ENCODE measurements at regions not wholly inside any gene's neighbourhood (a gene's known extent, or its start where the extent isn't known, plus 50 kb on each side); places are given as distances from the start of the nearest gene placed in this dataset.

DNA sequence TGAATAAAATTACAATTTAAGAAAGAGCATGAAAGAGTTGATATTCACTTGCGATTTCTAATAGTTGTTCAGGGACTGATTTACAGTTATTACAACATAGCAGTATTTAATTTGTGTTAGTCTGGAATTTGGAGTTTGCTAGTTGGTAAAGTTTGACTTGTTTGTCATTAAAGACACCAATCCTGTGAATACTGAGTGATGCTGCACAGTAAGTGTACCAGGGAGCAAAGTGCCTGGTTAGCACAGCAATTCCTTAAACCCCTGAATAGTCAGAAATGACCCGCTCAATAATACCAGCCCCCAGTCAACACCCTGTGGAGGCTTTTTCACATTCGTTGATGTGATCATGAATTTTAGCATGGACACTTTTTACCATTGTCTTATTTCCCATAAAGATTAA lies 122.2 kb upstream of the GC start:
- intact Hi-C loops (cut with micrococcal nuclease; ENCODE audit: unreplicated experiment), result no loop called here
- H3K27me3 ChIP-seq (replicated peaks; ENCODE audit: control insufficient read depth, insufficient read depth, low read length), result no peaks in the 10 kb centered on the region
- peaks cover 19% of the 10 kb centered on the region for H3K9me3 Mint-ChIP-seq (ENCODE audit: unreplicated experiment)
- H3K36me3 Mint-ChIP-seq (ENCODE audit: insufficient read depth, unreplicated experiment), result no peaks in the 10 kb centered on the region
- no peaks in the 10 kb centered on the region for H3K27me3 Mint-ChIP-seq (ENCODE audit: insufficient read depth, unreplicated experiment)
- no peak overlapping the region for H3K27ac Mint-ChIP-seq (ENCODE audit: unreplicated experiment)
- H3K4me1 ChIP-seq, result 0 out of 2 replicates have a peak, but pooled peaks cover 3% of the 10 kb centered on the region
- no TSS peak for BruUV-seq (replicated peaks)
- H3K36me3 ChIP-seq (ENCODE audit: control insufficient read depth, insufficient read depth, low read length), result no peaks in the 10 kb centered on the region
- TF ChIP-seq, protein P1, sequence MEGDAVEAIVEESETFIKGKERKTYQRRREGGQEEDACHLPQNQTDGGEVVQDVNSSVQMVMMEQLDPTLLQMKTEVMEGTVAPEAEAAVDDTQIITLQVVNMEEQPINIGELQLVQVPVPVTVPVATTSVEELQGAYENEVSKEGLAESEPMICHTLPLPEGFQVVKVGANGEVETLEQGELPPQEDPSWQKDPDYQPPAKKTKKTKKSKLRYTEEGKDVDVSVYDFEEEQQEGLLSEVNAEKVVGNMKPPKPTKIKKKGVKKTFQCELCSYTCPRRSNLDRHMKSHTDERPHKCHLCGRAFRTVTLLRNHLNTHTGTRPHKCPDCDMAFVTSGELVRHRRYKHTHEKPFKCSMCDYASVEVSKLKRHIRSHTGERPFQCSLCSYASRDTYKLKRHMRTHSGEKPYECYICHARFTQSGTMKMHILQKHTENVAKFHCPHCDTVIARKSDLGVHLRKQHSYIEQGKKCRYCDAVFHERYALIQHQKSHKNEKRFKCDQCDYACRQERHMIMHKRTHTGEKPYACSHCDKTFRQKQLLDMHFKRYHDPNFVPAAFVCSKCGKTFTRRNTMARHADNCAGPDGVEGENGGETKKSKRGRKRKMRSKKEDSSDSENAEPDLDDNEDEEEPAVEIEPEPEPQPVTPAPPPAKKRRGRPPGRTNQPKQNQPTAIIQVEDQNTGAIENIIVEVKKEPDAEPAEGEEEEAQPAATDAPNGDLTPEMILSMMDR (IDR thresholded peaks at IDR 0.05; ENCODE audit: insufficient read depth in 1 of 2, low read depth in 1 of 2, low read length in 1 of 2, severe bottlenecking in 1 of 2, unreplicated experiment in 1 of 2), result no peak
- no peak overlapping the region for H3K4me3 ChIP-seq (ENCODE audit: low read depth, low read length)
- H3K4me3 Mint-ChIP-seq (ENCODE audit: unreplicated experiment), result no peak overlapping the region
- CTCF ChIA-PET, result no interaction called here
- POLR2A ChIA-PET, result no interaction called here
- DNase-seq, result no peak
- no peaks in the 10 kb centered on the region for H3K4me1 Mint-ChIP-seq (ENCODE audit: low read depth, unreplicated experiment)
- peaks cover 16% of the 10 kb centered on the region for H3K9me3 ChIP-seq

DNA sequence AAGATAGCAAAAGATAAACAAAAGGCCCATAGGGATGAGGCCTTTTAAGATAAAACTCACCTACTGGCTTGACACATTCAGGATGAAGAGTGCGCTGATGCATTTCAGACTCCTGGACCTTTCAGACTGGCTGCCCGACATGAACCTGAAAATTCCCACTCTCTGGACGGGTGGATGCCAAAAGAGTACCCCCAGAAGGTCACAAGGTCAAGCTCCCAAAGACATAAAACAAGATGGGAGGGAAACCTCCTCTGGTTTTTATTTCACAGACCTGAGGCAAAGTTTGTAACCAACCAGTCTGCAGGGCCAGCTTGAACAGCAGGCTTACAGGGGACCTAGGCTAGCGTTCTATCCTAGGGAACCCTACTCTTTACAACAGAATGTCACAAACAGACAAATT lies 123.2 kb upstream of the GC start:
- peaks cover 15% of the 10 kb centered on the region for H3K9me3 Mint-ChIP-seq (ENCODE audit: unreplicated experiment)
- peaks cover 16% of the 10 kb centered on the region for H3K9me3 ChIP-seq
- H3K4me3 ChIP-seq (ENCODE audit: low read depth, low read length), result no peak overlapping the region
- intact Hi-C loops (cut with micrococcal nuclease; ENCODE audit: unreplicated experiment), result no loop called here
- H3K36me3 ChIP-seq (ENCODE audit: control insufficient read depth, insufficient read depth, low read length), result no peaks in the 10 kb centered on the region
- no peak for DNase-seq
- no TSS peak for BruUV-seq (replicated peaks)
- H3K36me3 Mint-ChIP-seq (ENCODE audit: insufficient read depth, unreplicated experiment), result no peaks in the 10 kb centered on the region
- no peak overlapping the region for H3K27ac Mint-ChIP-seq (ENCODE audit: unreplicated experiment)
- no peak overlapping the region for H3K4me3 Mint-ChIP-seq (ENCODE audit: unreplicated experiment)
- no peaks in the 10 kb centered on the region for H3K4me1 Mint-ChIP-seq (ENCODE audit: low read depth, unreplicated experiment)
- no peaks in the 10 kb centered on the region for H3K27me3 ChIP-seq (replicated peaks; ENCODE audit: control insufficient read depth, insufficient read depth, low read length)
- no peaks in the 10 kb centered on the region for H3K27me3 Mint-ChIP-seq (ENCODE audit: insufficient read depth, unreplicated experiment)
- ChIA-PET CTCF (no interaction called here), POLR2A (no interaction called here)
- TF ChIP-seq, protein P1 (IDR thresholded peaks at IDR 0.05; ENCODE audit: insufficient read depth in 1 of 2, low read depth in 1 of 2, low read length in 1 of 2, severe bottlenecking in 1 of 2, unreplicated experiment in 1 of 2), result no peak
- H3K4me1 ChIP-seq, result 0 out of 2 replicates have a peak, but pooled peaks cover 3% of the 10 kb centered on the region

DNA sequence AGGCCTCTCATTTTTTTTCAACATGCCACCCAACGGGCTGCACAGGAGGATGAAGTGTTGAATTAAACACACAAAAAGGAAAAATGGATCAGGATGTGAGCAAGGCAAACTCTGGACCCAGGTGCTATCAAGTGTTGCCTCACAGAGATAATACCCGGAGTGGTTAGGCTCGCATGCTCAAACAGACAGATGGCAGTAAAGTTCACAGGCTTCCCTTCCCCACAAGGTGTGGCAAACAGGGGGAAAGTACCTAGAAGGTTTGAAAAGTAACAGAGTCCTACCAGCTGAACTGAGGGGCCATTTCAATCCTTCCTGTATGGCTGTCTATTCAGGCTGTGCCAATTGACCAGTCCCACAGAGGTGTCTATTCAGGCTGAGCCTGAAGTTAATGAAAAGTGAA lies 123.9 kb upstream of the GC start:
- H3K4me3 ChIP-seq (ENCODE audit: low read depth, low read length), result no peak overlapping the region
- intact Hi-C loops (cut with micrococcal nuclease; ENCODE audit: unreplicated experiment), result no loop called here
- H3K9me3 Mint-ChIP-seq (ENCODE audit: unreplicated experiment), result peaks cover 15% of the 10 kb centered on the region
- ChIA-PET POLR2A (no interaction called here), CTCF (no interaction called here)
- H3K9me3 ChIP-seq, result peaks cover 16% of the 10 kb centered on the region
- no peaks in the 10 kb centered on the region for H3K36me3 Mint-ChIP-seq (ENCODE audit: insufficient read depth, unreplicated experiment)
- no peak for DNase-seq
- H3K36me3 ChIP-seq (ENCODE audit: control insufficient read depth, insufficient read depth, low read length), result no peaks in the 10 kb centered on the region
- H3K4me3 Mint-ChIP-seq (ENCODE audit: unreplicated experiment), result no peak overlapping the region
- TF ChIP-seq, protein P1 (IDR thresholded peaks at IDR 0.05; ENCODE audit: insufficient read depth in 1 of 2, low read depth in 1 of 2, low read length in 1 of 2, severe bottlenecking in 1 of 2, unreplicated experiment in 1 of 2), result no peak
- no peak overlapping the region for H3K27ac Mint-ChIP-seq (ENCODE audit: unreplicated experiment)
- H3K27me3 ChIP-seq (replicated peaks; ENCODE audit: control insufficient read depth, insufficient read depth, low read length), result no peaks in the 10 kb centered on the region
- H3K4me1 ChIP-seq, result 0 out of 2 replicates have a peak, but pooled peaks cover 3% of the 10 kb centered on the region
- no peaks in the 10 kb centered on the region for H3K4me1 Mint-ChIP-seq (ENCODE audit: low read depth, unreplicated experiment)
- BruUV-seq (replicated peaks), result no TSS peak
- no peaks in the 10 kb centered on the region for H3K27me3 Mint-ChIP-seq (ENCODE audit: insufficient read depth, unreplicated experiment)

All from Caco-2 (cell line).